HT-29 (cell line): ENCODE measurements at regions not wholly inside any gene's neighbourhood (a gene's known extent, or its start where the extent isn't known, plus 50 kb on each side); places are given as distances from the start of the nearest gene placed in this dataset.
"Not testable (repeated sequence)": the region's sequence is repeated elsewhere in the genome, so short reads cannot be mapped to it uniquely, and the experiment has no call there.

Experiments
- DNase-seq: peaks from one replicate; pipeline ENCODE4 v3.0.0-alpha.2; 2015; ENCODE audit warnings: low spot score

- no peak for DNase-seq
These were observed 342.5 kb upstream of the NDST3 start for GRCh38 chr4:117691572-117692351.

GRCh38 chr4:117692538-117692937, 341.7 kb upstream of the NDST3 start:
- no peak for DNase-seq

GRCh38 chr4:117699595-117699994, 334.7 kb upstream of the NDST3 start:
- DNase-seq: no peak

DNA sequence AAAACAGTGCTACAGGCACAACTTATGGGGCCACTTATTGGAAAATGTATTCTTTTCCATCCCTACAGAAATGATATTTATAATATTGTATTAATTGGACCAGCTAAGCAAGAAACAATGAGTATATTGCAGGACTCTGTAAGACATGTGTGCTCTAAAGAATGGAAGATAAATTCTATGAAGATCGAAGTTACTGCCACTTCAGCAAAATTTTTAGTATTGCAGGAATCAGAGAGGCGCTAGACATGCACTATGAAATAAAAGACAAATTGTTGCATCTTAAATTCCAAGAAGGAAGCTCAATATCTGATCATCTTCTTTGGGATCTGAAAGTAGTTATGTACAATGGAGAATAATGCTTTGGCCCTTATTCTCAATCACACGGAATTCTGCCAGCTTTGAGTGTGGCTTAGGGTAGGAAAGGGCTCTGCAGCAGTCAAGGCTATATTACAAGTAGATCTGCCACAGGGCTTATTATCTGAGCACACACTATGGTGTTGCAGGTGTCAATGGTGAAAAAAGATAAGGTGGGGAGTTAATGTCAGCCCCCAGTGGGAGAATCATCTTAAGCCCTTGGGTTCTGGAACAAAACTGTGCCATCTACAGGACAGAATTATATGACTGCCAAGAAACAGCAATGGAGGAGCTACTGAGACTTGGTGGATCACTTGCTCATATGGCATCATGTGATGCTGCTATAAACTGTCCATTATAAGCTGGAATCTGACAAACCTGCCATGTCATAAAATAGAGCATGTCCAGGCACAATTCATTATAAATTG, 334.0 kb upstream of the NDST3 start:
- DNase-seq: peak; percentile 9

DNA sequence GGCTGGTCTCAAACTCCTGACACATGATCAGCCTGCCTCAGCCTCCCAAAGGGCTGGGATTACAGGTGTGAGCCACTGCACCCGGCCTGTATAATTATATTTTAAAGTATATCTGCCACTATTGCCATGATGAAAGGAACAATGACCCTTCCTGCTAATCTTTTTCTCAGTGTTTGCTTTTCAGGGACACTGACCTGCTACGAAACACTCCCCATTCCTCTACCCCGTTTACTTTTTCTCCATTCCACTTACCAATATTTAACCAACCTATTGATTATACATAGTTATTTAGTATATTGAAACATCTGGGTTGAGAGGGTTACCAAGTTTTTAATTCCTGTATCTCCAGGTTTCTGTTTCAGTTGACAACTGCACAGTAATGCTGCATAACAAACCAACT, 331.9 kb upstream of the NDST3 start:
- DNase-seq: no peak

DNA sequence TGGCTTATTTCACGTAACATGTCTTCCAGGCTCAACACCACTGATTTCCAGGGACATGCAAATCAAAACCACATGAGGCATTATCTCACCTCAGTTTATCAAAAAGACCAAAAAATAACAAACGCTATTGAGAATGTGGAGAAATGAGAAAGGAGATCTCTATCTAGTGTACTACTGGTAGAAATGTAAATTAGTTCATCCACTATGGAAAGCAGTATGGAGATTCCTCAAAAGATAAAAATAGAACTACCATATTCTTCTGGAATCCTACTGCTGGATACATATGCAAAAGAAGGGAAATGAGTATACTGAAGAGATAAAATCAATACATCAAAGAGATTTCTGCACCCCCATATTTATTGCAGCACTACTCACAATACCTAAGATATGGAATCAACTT, 329.6 kb upstream of the NDST3 start:
- DNase-seq: no peak

DNA sequence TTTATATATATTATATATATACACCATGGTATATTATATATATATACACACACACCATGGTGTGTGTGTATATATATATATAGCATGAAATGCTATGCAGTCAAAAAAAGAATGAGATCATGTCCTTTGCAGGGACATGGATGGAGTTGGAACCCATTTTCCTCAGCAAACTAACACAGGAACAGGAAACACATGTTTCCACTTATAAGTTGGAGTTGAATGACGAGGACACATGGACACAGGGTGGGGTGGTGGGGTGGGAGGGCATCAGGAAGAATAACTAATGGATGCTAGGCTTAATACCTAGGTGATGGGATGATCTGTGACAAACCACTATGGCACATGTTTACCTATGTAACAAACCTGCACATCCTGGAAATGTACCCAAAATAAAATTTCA, 293.6 kb upstream of the NDST3 start:
- no peak for DNase-seq

- not testable (repeated sequence) for DNase-seq
These were observed 288.9 kb upstream of the NDST3 start for GRCh38 chr4:117745379-117745778.

GRCh38 chr4:117755438-117755837, 278.8 kb upstream of the NDST3 start:
- no peak for DNase-seq

DNA sequence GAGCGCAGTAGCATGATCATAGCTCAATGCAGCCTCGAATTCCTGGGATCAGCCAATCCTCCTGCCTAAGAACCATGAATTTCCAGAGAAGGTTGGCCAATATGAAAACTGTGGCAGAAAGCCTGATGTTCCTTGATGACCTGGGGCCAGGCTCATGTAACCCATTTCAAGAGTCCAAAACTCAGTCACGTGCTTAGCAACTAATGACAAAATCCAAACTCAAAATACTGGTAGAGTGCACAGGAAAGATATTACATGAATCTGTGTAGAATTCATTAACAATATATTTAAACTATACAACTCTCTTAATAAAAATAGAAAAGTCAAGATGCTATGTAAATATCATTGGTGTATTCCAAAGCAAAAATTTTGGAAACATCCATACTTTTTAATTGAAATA, 265.7 kb upstream of the NDST3 start:
- DNase-seq: no peak

DNA sequence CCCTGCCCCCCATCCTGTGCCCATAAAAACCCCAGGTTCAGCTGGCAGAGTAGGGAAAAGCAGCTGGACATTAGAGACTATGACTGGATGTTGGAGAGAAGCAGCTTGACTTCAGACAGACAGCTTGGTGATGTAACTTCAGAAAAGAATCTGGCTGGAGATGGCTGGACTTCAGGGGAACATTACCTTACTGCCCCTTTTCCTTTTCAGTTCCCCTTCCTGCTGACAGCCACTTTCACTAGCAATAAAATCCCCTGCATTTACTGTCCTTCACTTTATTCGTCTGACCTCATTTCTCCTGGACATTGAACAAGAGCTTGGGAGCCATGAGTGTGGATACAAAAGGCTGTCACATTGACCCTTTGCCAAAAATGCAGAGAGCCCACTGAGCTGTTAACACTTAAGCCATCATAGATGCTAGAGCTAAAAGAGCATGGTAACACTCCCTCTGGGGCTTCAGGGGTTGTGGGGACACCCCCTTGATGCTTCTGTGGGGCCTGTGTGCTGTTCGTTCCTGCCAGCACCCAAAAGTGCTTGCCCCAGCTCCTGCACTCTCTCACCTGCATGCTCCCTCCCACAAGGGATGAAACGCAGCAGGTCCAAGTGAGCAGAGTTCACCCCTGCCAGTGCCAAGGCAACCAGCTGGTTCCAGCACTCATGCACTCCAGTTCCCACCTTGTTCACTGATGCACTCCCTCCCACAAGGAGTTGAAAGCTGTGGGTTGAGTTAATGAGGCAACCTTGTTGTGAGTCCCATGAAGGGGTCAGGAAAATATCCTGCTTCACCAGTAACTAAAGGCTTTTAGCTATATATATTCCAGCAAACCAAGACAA, 263.8 kb upstream of the NDST3 start:
- DNase-seq: no peak

DNA sequence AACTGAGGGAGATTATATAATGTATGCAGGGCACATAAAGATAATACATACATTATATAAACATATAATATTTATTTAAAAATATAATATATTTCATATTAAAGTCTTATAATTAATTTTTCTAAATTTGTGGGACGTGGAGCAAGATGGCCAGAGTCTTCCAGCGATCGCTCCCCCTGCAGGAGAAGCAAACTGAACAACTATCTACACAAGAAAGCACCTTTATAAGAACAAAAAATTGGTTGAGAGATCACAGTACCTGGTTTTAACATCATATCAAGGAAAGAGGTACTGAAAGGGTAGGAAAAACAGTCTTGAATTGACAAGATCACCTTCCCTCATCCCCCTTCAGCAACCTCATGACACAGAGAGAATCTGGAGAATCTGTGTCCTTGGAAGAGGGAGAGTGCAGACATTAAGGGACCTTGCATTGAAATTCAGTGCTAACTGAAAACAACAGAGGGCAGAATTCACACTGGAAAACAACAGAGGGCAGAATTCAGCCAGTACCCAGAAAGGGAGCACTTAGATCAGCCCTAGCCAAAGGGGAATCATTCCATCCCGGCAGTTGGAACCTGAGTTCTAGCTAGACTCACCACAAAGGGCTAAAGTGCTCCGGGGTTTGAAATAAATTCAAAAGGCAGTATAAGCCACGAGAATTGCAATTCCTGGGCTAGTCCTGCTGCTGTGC, 262.5 kb upstream of the NDST3 start:
- peak; percentile 18 for DNase-seq

DNA sequence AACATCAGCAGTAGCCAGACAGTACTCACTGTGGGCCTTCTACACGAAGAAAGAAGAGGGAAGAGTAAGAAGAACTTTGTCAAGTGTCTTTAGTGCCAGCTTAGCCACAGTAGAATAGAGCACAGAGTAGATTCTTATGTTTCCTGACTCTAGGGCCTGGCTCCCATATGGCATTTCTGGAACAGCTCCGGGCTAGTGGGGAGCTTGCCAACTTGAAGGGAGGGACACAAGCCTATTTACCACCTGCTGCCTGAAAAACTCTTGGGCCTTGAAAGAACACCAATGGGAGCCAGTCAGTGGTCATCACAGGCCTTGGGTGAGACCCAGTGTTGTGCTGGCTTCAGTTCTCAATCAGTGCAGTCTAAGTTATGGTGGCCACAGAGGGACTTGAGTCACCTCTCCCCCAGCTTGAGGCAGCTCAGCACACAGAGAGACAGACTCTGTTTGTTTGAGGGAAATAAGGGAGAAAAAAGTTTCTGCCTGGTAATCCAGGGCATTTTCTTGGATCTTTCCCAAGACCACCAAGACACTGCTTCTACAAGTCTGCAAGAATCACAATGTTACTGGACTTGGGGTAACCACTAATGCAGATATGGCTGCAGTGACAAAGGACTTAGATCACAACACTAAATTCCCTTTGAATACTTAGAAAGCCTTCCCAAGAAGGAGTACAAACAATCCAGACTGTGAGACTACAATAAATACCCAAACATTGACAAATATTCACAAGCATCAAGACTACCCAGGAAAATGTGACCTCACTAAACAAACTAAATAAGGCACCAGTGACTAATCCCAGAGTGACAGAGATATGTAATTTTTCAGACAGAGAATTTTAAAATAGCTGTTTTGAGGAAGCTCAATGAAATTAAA, 261.0 kb upstream of the NDST3 start:
- no peak for DNase-seq

GRCh38 chr4:117777721-117778120, 256.6 kb upstream of the NDST3 start:
- no peak for DNase-seq

DNA sequence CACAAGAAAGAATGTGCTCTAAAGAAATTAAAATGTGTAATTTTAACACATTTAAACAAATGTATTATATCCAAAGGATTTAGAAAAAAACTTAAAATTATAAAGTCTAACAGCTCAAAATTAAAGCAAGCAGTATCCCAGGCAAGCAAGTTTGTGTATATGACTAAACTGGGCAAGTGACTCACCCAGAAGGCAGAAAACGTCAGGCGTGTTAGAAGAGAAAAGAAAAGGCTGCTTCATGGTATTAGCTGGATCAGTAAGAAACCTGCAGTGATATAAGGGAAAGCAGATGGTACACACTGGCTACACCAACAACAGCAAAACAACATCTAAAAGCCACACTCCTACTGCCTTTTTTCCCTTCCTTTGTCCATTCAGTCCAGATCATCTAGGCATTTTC, 250.6 kb upstream of the NDST3 start:
- DNase-seq: no peak

- DNase-seq: no peak
These were observed 250.0 kb upstream of the NDST3 start for GRCh38 chr4:117784266-117784665.

GRCh38 chr4:117786566-117786965, 247.7 kb upstream of the NDST3 start:
- DNase-seq: no peak

DNA sequence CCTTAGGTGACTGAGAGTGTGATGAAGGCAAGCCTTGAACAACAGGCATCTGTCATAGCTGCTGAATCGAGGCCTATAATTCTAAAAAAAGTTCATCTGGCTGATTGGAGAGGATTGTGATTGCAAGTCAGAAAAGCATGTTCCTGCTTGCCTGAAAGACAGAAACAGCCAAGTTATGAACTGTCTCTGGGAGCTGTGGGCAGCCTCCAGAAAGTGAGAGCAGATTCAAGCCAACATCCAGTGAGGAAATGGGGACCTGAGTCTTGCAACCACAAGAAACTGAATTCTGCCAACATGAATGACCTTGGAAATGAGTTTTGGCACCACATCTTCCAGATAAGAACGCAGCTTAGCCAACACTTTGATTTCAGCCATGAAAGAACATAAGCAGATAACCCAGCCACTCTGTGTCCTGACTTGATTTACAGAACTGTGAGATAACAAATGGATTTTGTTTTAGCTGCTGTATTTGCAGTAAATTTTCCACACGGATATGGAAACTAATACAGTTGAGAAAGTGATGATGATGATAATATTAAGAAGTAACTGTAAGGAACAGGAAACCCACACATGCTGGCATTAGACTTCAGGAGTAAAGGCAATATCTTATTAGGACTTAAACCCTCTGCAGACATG, 240.3 kb upstream of the NDST3 start:
- DNase-seq: no peak

GRCh38 chr4:117796677-117797076, 237.6 kb upstream of the NDST3 start:
- peak; percentile 67 for DNase-seq

- DNase-seq: no peak
These were observed 233.7 kb upstream of the NDST3 start for GRCh38 chr4:117800636-117801035.
